A549 (cell line): ENCODE measurements at regions not wholly inside any gene's neighbourhood (a gene's known extent, or its start where the extent isn't known, plus 50 kb on each side); places are given as distances from the start of the nearest gene placed in this dataset.

Experiments used
- ATAC-seq, 2 experiments: fragments of 200-7000 bp in 1 of 2; fragments of >200 bp in 1 of 2; cut with Nextera tagmentation in 1 of 2; cut with Tn5 transposase in 1 of 2; 3 replicates each; pipeline versions ENCODE4 v1.8.0 to v1.9.1; 2018 to 2020; ENCODE audit warnings: mild to moderate bottlenecking in 1 of 2, moderate library complexity in 1 of 2
- CTCF ChIA-PET: fragments of 300-600 bp; sonication (Branson Sonifier 250); formaldehyde crosslinking; extraction: SDS; loops from one replicate; lab custom pipeline; 2021; ENCODE audit warnings: antibody characterized with exemption, inconsistent platforms; lab: Yijun Ruan, JAX
- POLR2A ChIA-PET: fragments of 350-600 bp; formaldehyde crosslinking; extraction: SDS; loops from one replicate; lab custom pipeline; 2021; ENCODE audit warnings: antibody characterized with exemption, inconsistent platforms; lab: Yijun Ruan, JAX
- DNase-seq, 2 experiments: peaks; one replicate each; pipeline versions ENCODE4 v3.0.0 to v3.0.0-alpha.2; 2011 to 2016; ENCODE audit warnings: low read depth in 1 of 2, low spot score in 1 of 2
- FAIRE-seq: peaks from 2 replicates; lab custom pipeline; 2011; peaks lifted over from hg19 to GRCh38; lab: Jason Lieb, UNC
- H3K27ac ChIP-seq, 2 experiments: fragments of >200 bp; sonication (Bioruptor Twin); formaldehyde crosslinking; 3 replicates each; pipeline ENCODE4 v1.5.1; 2016 to 2017
- H3K4me1 ChIP-seq: fragments of >200 bp; sonication (Bioruptor Twin); formaldehyde crosslinking; 3 replicates; pipeline ENCODE4 v1.6.1; 2016
- H3K4me2 ChIP-seq: fragments of >200 bp; sonication (Bioruptor Twin); formaldehyde crosslinking; 3 replicates; pipeline ENCODE4 v1.6.1; 2016
- H3K4me3 ChIP-seq: fragments of >200 bp; sonication (Bioruptor Twin); formaldehyde crosslinking; 3 replicates; pipeline ENCODE4 v1.5.1; 2016
- H3K9me3 ChIP-seq: fragments of >200 bp; sonication (Bioruptor Twin); formaldehyde crosslinking; 3 replicates; pipeline ENCODE4 v1.6.1; 2016
- ATOH8 ChIP-seq: fragments of 250-450 bp; sonication (Bioruptor Pico); IDR thresholded peaks from 2 replicates; pipeline ENCODE4 v1.5.0; 2020; ENCODE audit warnings: low read depth, mild to moderate bottlenecking, moderate library complexity
- BHLHE40 ChIP-seq: IDR thresholded peaks from 2 replicates; pipeline ENCODE4 v1.6.1; 2012; ENCODE audit warnings: low read depth, low read length, inconsistent platforms
- CBX8 ChIP-seq: fragments of 200-600 bp; sonication (generic); IDR thresholded peaks from 2 replicates; pipeline ENCODE4 v1.6.1; 2016
- CHD2 ChIP-seq: fragments of 150-350 bp; IDR thresholded peaks from 2 replicates; pipeline ENCODE4 v1.6.1; 2014; ENCODE audit warnings: low read length; ENCODE audit not compliant: partially characterized antibody
- CHD4 ChIP-seq: fragments of 200-600 bp; sonication (generic); IDR thresholded peaks from 2 replicates; pipeline ENCODE4 v1.6.1; 2016; ENCODE audit warnings: antibody characterized with exemption, mild to moderate bottlenecking, borderline replicate concordance
- EHF ChIP-seq: fragments of 250-450 bp; sonication (Bioruptor Pico); IDR thresholded peaks from 2 replicates; pipeline ENCODE4 v1.5.0; 2020; ENCODE audit warnings: mild to moderate bottlenecking
- EHMT2 ChIP-seq: fragments of 200-600 bp; sonication (generic); IDR thresholded peaks from 2 replicates; pipeline ENCODE4 v1.6.1; 2016; ENCODE audit warnings: antibody characterized with exemption, low read depth, mild to moderate bottlenecking, moderate library complexity
- EP300 ChIP-seq, 2 experiments: fragments of >200 bp; sonication (Bioruptor Twin); formaldehyde crosslinking; IDR thresholded peaks; 2 replicates in 1 of 2; 3 replicates in 1 of 2; pipeline ENCODE4 v1.6.1; 2016 to 2017
- FOSL2 ChIP-seq, 2 experiments: fragments of 450-650 bp in 1 of 2; fragments of >200 bp in 1 of 2; sonication (Bioruptor Twin) in 1 of 2; formaldehyde crosslinking; IDR thresholded peaks; 2 replicates each; pipeline versions ENCODE4 v1.5.0 to v1.6.1; 2016 to 2020; ENCODE audit warnings: mild to moderate bottlenecking in 1 of 2, moderate library complexity in 1 of 2
- FOXS1 ChIP-seq: fragments of 250-450 bp; sonication (Bioruptor Pico); IDR thresholded peaks from 2 replicates; pipeline ENCODE4 v1.5.0; 2020; ENCODE audit warnings: mild to moderate bottlenecking, moderate library complexity
- HOXB13 ChIP-seq: fragments of 250-450 bp; sonication (Bioruptor Pico); IDR thresholded peaks from 2 replicates; pipeline ENCODE4 v1.5.0; 2020; ENCODE audit warnings: low read depth, mild to moderate bottlenecking, moderate library complexity
- KDM1A ChIP-seq: fragments of 200-600 bp; sonication (generic); IDR thresholded peaks from 2 replicates; pipeline ENCODE4 v1.6.1; 2016; ENCODE audit warnings: low read depth, mild to moderate bottlenecking
- NFE2L2 ChIP-seq: fragments of 150-350 bp; conservative IDR thresholded peaks from 2 replicates; pipeline ENCODE4 v1.6.1; 2014; ENCODE audit warnings: low read length
- RARB ChIP-seq: fragments of 250-450 bp; sonication (Bioruptor Pico); IDR thresholded peaks from 2 replicates; pipeline ENCODE4 v1.8.0; 2021; ENCODE audit warnings: mild to moderate bottlenecking, moderate library complexity
- REST ChIP-seq: fragments of 200-600 bp; sonication (generic); IDR thresholded peaks from 2 replicates; pipeline ENCODE4 v1.6.1; 2016; ENCODE audit warnings: antibody characterized with exemption, mild to moderate bottlenecking, moderate library complexity
- SREBF2 ChIP-seq: fragments of 450-650 bp; IDR thresholded peaks from 2 replicates; pipeline ENCODE4 v1.6.1; 2014; ENCODE audit warnings: mild to moderate bottlenecking, moderate library complexity
- ZC3H11A ChIP-seq: fragments of 450-650 bp; IDR thresholded peaks from 2 replicates; pipeline ENCODE4 v1.6.1; 2014; ENCODE audit warnings: antibody characterized with exemption, mild to moderate bottlenecking
- ZFP36 ChIP-seq: fragments of 450-650 bp; IDR thresholded peaks from 2 replicates; pipeline ENCODE4 v1.6.1; 2014; ENCODE audit warnings: borderline replicate concordance; ENCODE audit not compliant: partially characterized antibody
- WGBS: methylation state at CpG from one replicate; pipeline ENCODE4 v1.1.6; 2017; ENCODE audit errors: missing lambda C conversion rate; 5-methylcytosine and 5-hydroxymethylcytosine counted together

- Histone ChIP-seq H3K4me2 (no peak overlapping the region), H3K4me1 (no peaks in the 10 kb centered on the region), H3K4me3 (no peak overlapping the region), H3K27ac (no peak overlapping the region), H3K9me3 (no peaks in the 10 kb centered on the region)
- TF ChIP-seq ZC3H11A = no peak
- ChIA-PET POLR2A (no interaction called here), CTCF (no interaction called here)
- DNase-seq (no peak), FAIRE-seq (no peak), ATAC-seq (no peak)
- WGBS = 4% methylated on average over 3 of the region's 3 CpGs
These were observed 219.8 kb upstream of the MYT1L start for GRCh38 chr2:2550856-2551255.

GRCh38 chr2:2547911-2548310 is 216.8 kb upstream of the MYT1L start:
- Histone ChIP-seq H3K4me3 (no peak overlapping the region), H3K9me3 (no peaks in the 10 kb centered on the region), H3K27ac (no peak overlapping the region), H3K4me2 (no peak overlapping the region), H3K4me1 (no peaks in the 10 kb centered on the region)
- ATAC-seq (no peak), FAIRE-seq (no peak), DNase-seq (no peak)
- ChIA-PET CTCF (no interaction called here), POLR2A (no interaction called here)
- 3% methylated on average over 4 of the region's 4 CpGs for WGBS
- TF ChIP-seq BHLHE40 = no peak
- TF ChIP-seq FOXS1 = no peak
- TF ChIP-seq CHD2 = no peak
- no peak for TF ChIP-seq HOXB13 (CRISPR knock-in tag)

- Histone ChIP-seq H3K4me2 (no peak overlapping the region), H3K4me1 (no peaks in the 10 kb centered on the region), H3K9me3 (no peaks in the 10 kb centered on the region), H3K4me3 (no peak overlapping the region), H3K27ac (no peak overlapping the region)
- FAIRE-seq (no peak), DNase-seq (no peak), ATAC-seq (no peak)
- CTCF ChIA-PET = interaction anchor here (1.7 kb wide), 1 partner anchor 28 kb away, joined by 4 read pairs; no protein-coding TSS in a partner anchor
- POLR2A ChIA-PET = no interaction called here
- TF ChIP-seq ATOH8 (CRISPR knock-in tag) (no peak), RARB (no peak), ZFP36 (no peak), NFE2L2 (no peak), CBX8 (no peak), KDM1A (no peak), FOSL2 (IDR thresholded peaks at IDR 0.05) (no peak), FOSL2 (CRISPR knock-in tag; IDR thresholded peaks at IDR 0.05) (no peak), HOXB13 (CRISPR knock-in tag) (no peak), EP300 (IDR thresholded peaks at IDR 0.05) (no peak), CHD4 (no peak), EHF (CRISPR knock-in tag) (no peak), REST (no peak), SREBF2 (no peak), EHMT2 (no peak)
- under 1% methylated on average over 3 of the region's 3 CpGs for WGBS
These were observed 216.4 kb upstream of the MYT1L start for GRCh38 chr2:2547451-2547850.
